K562 (cell line): ENCODE measurements at regions not wholly inside any gene's neighbourhood (a gene's known extent, or its start where the extent isn't known, plus 50 kb on each side); places are given as distances from the start of the nearest gene placed in this dataset.

ENCODE experiments used
- ATAC-seq: fragments of 200-7000 bp; cut with Tn5 transposase; 3 replicates; pipeline ENCODE4 v1.9.1; 2020; ENCODE audit warnings: moderate library complexity
- BruUV-seq: library from RNA; stranded (reverse); fragments of 400-500 nt; replicated peaks from 2 replicates; lab custom pipeline; 2021; lab: Mats Ljungman, UMichigan
- CTCF ChIA-PET: fragments of 300-600 bp; formaldehyde crosslinking; extraction: SDS; loops from one replicate; lab custom pipeline; 2021; ENCODE audit warnings: low intra/inter-chr PET ratio; lab: Yijun Ruan, JAX
- POLR2A ChIA-PET: fragments of 300-600, 350-650 bp; sonication (Branson Sonifier 250); formaldehyde crosslinking; extraction: SDS; loops from one replicate; lab custom pipeline; 2021; ENCODE audit warnings: antibody characterized with exemption, inconsistent platforms; lab: Yijun Ruan, JAX
- DNase-seq, 4 experiments: peaks; one replicate each; pipeline versions ENCODE4 v3.0.0 to v3.0.0-alpha.2; 2011 to 2018; ENCODE audit warnings: low spot score in 3 of 4, mixed read lengths in 3 of 4; ENCODE audit errors: extremely low read depth in 1 of 4
- FAIRE-seq: peaks from 2 replicates; lab custom pipeline; 2011; peaks lifted over from hg19 to GRCh38; lab: Jason Lieb, UNC
- H2AFZ ChIP-seq: 2 replicates; pipeline ENCODE4 v1.6.0; 2011; ENCODE audit warnings: low read depth, low read length, control low read depth, inconsistent platforms
- H3K27ac ChIP-seq: fragments of 200-600 bp; 3 replicates; pipeline ENCODE4 v1.8.0; 2011; ENCODE audit warnings: low read depth, mild to moderate bottlenecking, control low read depth, inconsistent platforms, low read length, moderate library complexity, mixed read lengths; ENCODE audit errors: extremely low read depth
- H3K27me3 ChIP-seq, 2 experiments: fragments of 300-600 bp in 1 of 2; 2 replicates in 1 of 2; 3 replicates in 1 of 2; pipeline versions ENCODE4 v1.6.0 to v1.8.0; 2011; ENCODE audit warnings: inconsistent platforms in 2 of 2, low read length in 2 of 2, mild to moderate bottlenecking in 1 of 2, mixed read lengths in 1 of 2, moderate library complexity in 1 of 2; ENCODE audit not compliant: control insufficient read depth in 2 of 2, insufficient read depth in 2 of 2
- H3K36me3 ChIP-seq: fragments of 300-600 bp; 3 replicates; pipeline ENCODE4 v1.8.0; 2011; ENCODE audit warnings: mild to moderate bottlenecking, low read length, inconsistent platforms; ENCODE audit not compliant: control insufficient read depth, insufficient read depth
- H3K4me1 ChIP-seq, 2 experiments: fragments of 200-600 bp in 1 of 2; replicated peaks in 1 of 2; 2 replicates in 1 of 2; 3 replicates in 1 of 2; pipeline versions ENCODE4 v1.5.1 to v1.8.0; 2011; ENCODE audit warnings: inconsistent platforms in 2 of 2, low read length in 2 of 2, mild to moderate bottlenecking in 1 of 2, mixed read lengths in 1 of 2, moderate library complexity in 1 of 2; ENCODE audit not compliant: control insufficient read depth in 2 of 2, insufficient read depth in 2 of 2
- H3K4me2 ChIP-seq: 2 replicates; pipeline ENCODE4 v1.6.1; 2011; ENCODE audit warnings: low read length, control low read depth, inconsistent platforms, mixed read lengths; ENCODE audit not compliant: insufficient read depth
- H3K4me3 ChIP-seq: fragments of 200-600 bp; sonication (generic), shearing (Covaris generic); 2 replicates; pipeline ENCODE4 v1.5.1; 2016; ENCODE audit warnings: control low read depth, inconsistent platforms
- H3K79me2 ChIP-seq: fragments of 200-600 bp; 3 replicates; pipeline ENCODE4 v1.8.0; 2011; ENCODE audit warnings: low read length, inconsistent platforms; ENCODE audit not compliant: control insufficient read depth, insufficient read depth
- H3K9ac ChIP-seq, 2 experiments: 2 replicates each; pipeline versions ENCODE4 v1.6.0 to v1.6.1; 2011; ENCODE audit warnings: low read depth in 2 of 2, low read length in 2 of 2, control low read depth in 1 of 2, inconsistent platforms in 1 of 2, mild to moderate bottlenecking in 1 of 2, mixed read lengths in 1 of 2; ENCODE audit not compliant: insufficient read depth in 1 of 2
- H3K9me1 ChIP-seq: one replicate; pipeline ENCODE4 v1.6.0; 2011; ENCODE audit warnings: inconsistent platforms, mild to moderate bottlenecking, low read length, moderate library complexity; ENCODE audit not compliant: control insufficient read depth, insufficient read depth
- H3K9me3 ChIP-seq: replicated peaks from 2 replicates; pipeline ENCODE4 v1.5.1; 2011; ENCODE audit warnings: low read depth, low read length, inconsistent platforms; ENCODE audit not compliant: control insufficient read depth, insufficient read depth
- H4K20me1 ChIP-seq: replicated peaks from 2 replicates; pipeline ENCODE4 v1.6.1; 2011; ENCODE audit warnings: low read length, inconsistent platforms, mixed read lengths; ENCODE audit not compliant: control insufficient read depth, insufficient read depth
- ATF7 ChIP-seq: fragments of 450-650 bp; IDR thresholded peaks from 2 replicates; pipeline ENCODE4 v1.7.1; 2014; ENCODE audit warnings: mild to moderate bottlenecking, moderate library complexity
- CREM ChIP-seq: IDR thresholded peaks from 2 replicates; pipeline ENCODE4 v1.6.1; 2014; ENCODE audit warnings: antibody characterized with exemption, low read depth
- CTCF ChIP-seq, 3 experiments: IDR thresholded peaks in 2 of 3; conservative IDR thresholded peaks in 1 of 3; 2 replicates each; pipeline ENCODE4 v1.5.1; 2011 to 2012; ENCODE audit warnings: low read length in 3 of 3, mild to moderate bottlenecking in 3 of 3, control low read depth in 2 of 3, improper control_type of control experiment in 1 of 3, inconsistent platforms in 1 of 3, low read depth in 1 of 3, mixed read lengths in 1 of 3, moderate library complexity in 1 of 3; ENCODE audit not compliant: insufficient read depth in 2 of 3
- JUND ChIP-seq, 2 experiments: IDR thresholded peaks; 2 replicates in 1 of 2; 3 replicates in 1 of 2; pipeline ENCODE4 v1.6.1; 2011; ENCODE audit warnings: borderline replicate concordance in 2 of 2, low read depth in 2 of 2, low read length in 2 of 2, improper control_type of control experiment in 1 of 2, missing biosample characterization in 1 of 2, missing genetic modification characterization in 1 of 2, missing genetic modification reagents in 1 of 2
- KAT7 ChIP-seq: sonication (generic); formaldehyde crosslinking; IDR thresholded peaks from 2 replicates; pipeline ENCODE4 v1.8.0; 2022; ENCODE audit warnings: missing genetic modification reagents, mild to moderate bottlenecking, borderline replicate concordance
- PCBP1 ChIP-seq: fragments of 200-400 bp; formaldehyde crosslinking; IDR thresholded peaks from 2 replicates; pipeline ENCODE4 v1.6.1; 2018; ENCODE audit warnings: mild to moderate bottlenecking, low read depth, low read length; ENCODE audit not compliant: poor library complexity, severe bottlenecking
- RAD21 ChIP-seq, 2 experiments: fragments of 250-450 bp in 1 of 2; fragments of 450-650 bp in 1 of 2; sonication (Bioruptor Pico) in 1 of 2; formaldehyde crosslinking in 1 of 2; IDR thresholded peaks in 1 of 2; conservative IDR thresholded peaks in 1 of 2; 2 replicates each; pipeline versions ENCODE4 v1.4.0 to v1.8.0; 2020 to 2022; ENCODE audit warnings: mild to moderate bottlenecking in 2 of 2, moderate library complexity in 1 of 2
- RCOR1 ChIP-seq, 2 experiments: IDR thresholded peaks; 2 replicates each; pipeline ENCODE4 v1.6.1; 2012; ENCODE audit warnings: low read depth in 2 of 2, low read length in 2 of 2, borderline replicate concordance in 1 of 2, improper control_type of control experiment in 1 of 2
- REST ChIP-seq, 2 experiments: fragments of 450-650 bp; formaldehyde crosslinking in 1 of 2; IDR thresholded peaks; 2 replicates each; pipeline versions ENCODE4 v1.4.0 to v1.6.1; 2014 to 2020; ENCODE audit warnings: mild to moderate bottlenecking in 2 of 2, borderline replicate concordance in 1 of 2, low read depth in 1 of 2
- RFX7 ChIP-seq: fragments of 250-450 bp; sonication (Bioruptor Pico); IDR thresholded peaks from 2 replicates; pipeline ENCODE4 v1.5.1; 2021; ENCODE audit warnings: mild to moderate bottlenecking
- whole genome bisulfite sequencing: fragments of 100-300 bp; shearing (Covaris generic); methylation state at CpG from one replicate; pipeline ENCODE4 v1.1.6; 2016; ENCODE audit warnings: low coverage, mixed read lengths; ENCODE audit not compliant: insufficient coverage; ENCODE audit errors: missing lambda C conversion rate; 5-methylcytosine and 5-hydroxymethylcytosine counted together
- in situ Hi-C: fragments of 300-500 bp; cut with MboI; formaldehyde crosslinking; loops from 4 replicates; pipeline ENCODE4 v1.15.0; 2018; ENCODE audit warnings: inconsistent platforms, mixed read lengths
- intact Hi-C: fragments of 100-400 bp; cut with micrococcal nuclease; formaldehyde crosslinking; loops from 2 replicates; pipeline ENCODE4 v1.14.2; 2022

GRCh38 chr3:53426918-53427317 is 67.5 kb upstream of the CACNA1D start:
- no peaks in the 10 kb centered on the region for H3K36me3 ChIP-seq
- H3K4me3 ChIP-seq: no peak overlapping the region
- ChIA-PET POLR2A (no interaction called here), CTCF (no interaction called here)
- in situ Hi-C loops: no loop called here
- H3K9me3 ChIP-seq: no peaks in the 10 kb centered on the region
- no peak for FAIRE-seq
- no peak overlapping the region for H2AFZ ChIP-seq
- intact Hi-C loops: loop anchor here (10.0 kb wide), 1 partner anchor 88 kb away; no protein-coding TSS in a partner anchor
- H3K27me3 ChIP-seq: peaks cover 0 to 7% of the 10 kb centered on the region in 2 experiments; a peak in 2 of 5 replicates
- peak; percentile 82 for ATAC-seq
- H3K4me1 ChIP-seq: no peaks in the 10 kb centered on the region
- H3K4me2 ChIP-seq: no peak overlapping the region
- no peak overlapping the region for H3K27ac ChIP-seq
- WGBS: 3% methylated on average over 4 of the region's 4 CpGs
- no peaks in the 10 kb centered on the region for H3K79me2 ChIP-seq
- H3K9ac ChIP-seq: no peak overlapping the region
- no peaks in the 10 kb centered on the region for H3K9me1 ChIP-seq
- no peaks in the 10 kb centered on the region for H4K20me1 ChIP-seq
- peak; percentile 19 to 27 (median 26) for DNase-seq
- no TSS peak for BruUV-seq
- 0 out of 2 replicates have a peak, but pooled peaks have one; percentile 26 for TF ChIP-seq CREM
- TF ChIP-seq REST (IDR thresholded peaks at IDR 0.05; ENCODE audit: borderline replicate concordance): peak; percentile 33; the same call in 1 of the 2 replicates
- no peak for TF ChIP-seq REST (CRISPR knock-in tag; IDR thresholded peaks at IDR 0.05; ENCODE audit: low read depth)
- TF ChIP-seq RFX7 (CRISPR knock-in tag): no peak
- no peak for TF ChIP-seq KAT7 (CRISPR knock-in tag)
- peak; percentile 74 for TF ChIP-seq ATF7
- TF ChIP-seq CTCF (IDR thresholded peaks at IDR 0.05 in 2 of 3, conservative IDR thresholded peaks at IDR 0.05 in 1 of 3; ENCODE audit: insufficient read depth in 2 of 3, low read depth in 1 of 3, low read length in 3 of 3): peak; percentile 49 to 58 (median 57)
- TF ChIP-seq JUND (IDR thresholded peaks at IDR 0.05; ENCODE audit: borderline replicate concordance, low read depth, low read length): peak; percentile 35; the same call in 1 of the 2 replicates
- peak; percentile 45; the same call in 1 of the 3 replicates for TF ChIP-seq JUND (tag; IDR thresholded peaks at IDR 0.05; ENCODE audit: borderline replicate concordance, low read depth, low read length)
- no peak for TF ChIP-seq RCOR1 (IDR thresholded peaks at IDR 0.05; ENCODE audit: borderline replicate concordance in 1 of 2, low read depth in 2 of 2, low read length in 2 of 2)
- peak; percentile 27 to 56 for TF ChIP-seq RAD21 (CRISPR knock-in tag; conservative IDR thresholded peaks at IDR 0.05 in 1 of 2, IDR thresholded peaks at IDR 0.05 in 1 of 2)
- no peak for TF ChIP-seq PCBP1
